HepG2 (cell line): ENCODE measurements at regions not wholly inside any gene's neighbourhood (a gene's known extent, or its start where the extent isn't known, plus 50 kb on each side); places are given as distances from the start of the nearest gene placed in this dataset.
"Not testable (repeated sequence)": the region's sequence is repeated elsewhere in the genome, so short reads cannot be mapped to it uniquely, and the experiment has no call there.

Source experiments
- CTCF ChIP-seq: sonication (generic); formaldehyde crosslinking; IDR thresholded peaks from 2 replicates; pipeline ENCODE4 v1.5.0; 2020; ENCODE audit warnings: mild to moderate bottlenecking, missing genetic modification reagents, moderate library complexity
- PRDM10 ChIP-seq: sonication (generic); formaldehyde crosslinking; IDR thresholded peaks from 2 replicates; pipeline ENCODE4 v1.4.0; 2020; ENCODE audit warnings: low read depth, missing genetic modification reagents
- SMC3 ChIP-seq: IDR thresholded peaks from 2 replicates; pipeline ENCODE4 v1.6.1; 2011; ENCODE audit warnings: low read length, improper control_type of control experiment
- TCF12 ChIP-seq, 2 experiments: fragments of 450-650 bp in 1 of 2; sonication (generic) in 1 of 2; formaldehyde crosslinking in 1 of 2; IDR thresholded peaks; 2 replicates each; pipeline versions ENCODE4 v1.6.1 to v1.8.0; 2017 to 2022; ENCODE audit warnings: antibody characterized with exemption in 1 of 2, mild to moderate bottlenecking in 1 of 2, missing genetic modification reagents in 1 of 2, moderate library complexity in 1 of 2
- ZBTB7A ChIP-seq: sonication (generic); formaldehyde crosslinking; IDR thresholded peaks from 2 replicates; pipeline ENCODE4 v1.8.0; 2022; ENCODE audit warnings: mild to moderate bottlenecking, missing genetic modification reagents
- ZFP91 ChIP-seq: sonication (generic); formaldehyde crosslinking; IDR thresholded peaks from 2 replicates; pipeline ENCODE4 v1.9.0; 2022; ENCODE audit warnings: missing genetic modification reagents, mild to moderate bottlenecking, borderline replicate concordance
- ZMAT5 ChIP-seq: sonication (generic); formaldehyde crosslinking; IDR thresholded peaks from 2 replicates; pipeline ENCODE4 v1.5.0; 2020; ENCODE audit warnings: mild to moderate bottlenecking, low read depth, missing genetic modification reagents, borderline replicate concordance
- ZMYM4 ChIP-seq: sonication (generic); formaldehyde crosslinking; IDR thresholded peaks from 2 replicates; pipeline ENCODE4 v1.8.1; 2023; ENCODE audit warnings: mild to moderate bottlenecking, missing genetic modification reagents

- TF ChIP-seq ZFP91; ZMYM4 (CRISPR knock-in tag); CTCF; ZBTB7A (CRISPR knock-in tag); ZMAT5 (CRISPR knock-in tag); SMC3; TCF12 (IDR thresholded peaks at IDR 0.05); TCF12 (CRISPR knock-in tag; IDR thresholded peaks at IDR 0.05); PRDM10 (CRISPR knock-in tag): not testable (repeated sequence)
Observed at GRCh38 chr18:27285973-27286562, 101.0 kb upstream of the CHST9 start.
